ENCODE measurements at regions not wholly inside any gene's neighbourhood (a gene's known extent, or its start where the extent isn't known, plus 50 kb on each side); places are given as distances from the start of the nearest gene placed in this dataset.

DNA sequence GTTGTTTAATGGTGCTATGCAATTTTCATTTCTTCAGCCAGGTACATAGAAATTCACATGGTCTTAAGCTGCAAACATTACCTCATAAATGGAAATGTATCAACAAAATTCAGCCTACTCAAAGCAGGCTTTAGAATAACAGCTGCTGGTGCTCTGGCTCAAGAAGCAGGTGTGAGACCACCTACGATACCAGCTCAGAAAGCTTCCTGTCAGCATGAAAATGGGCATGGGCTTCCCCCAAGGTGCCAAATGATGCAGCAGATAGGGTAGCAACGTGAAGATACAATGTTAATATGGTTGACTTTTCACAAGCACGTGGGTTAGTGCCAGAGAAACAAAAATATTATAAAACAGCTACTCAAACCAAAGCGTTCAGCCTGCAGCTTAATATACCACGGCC, 343.4 kb upstream of the PRICKLE1 start:
- TF ChIP-seq, protein P1, sequence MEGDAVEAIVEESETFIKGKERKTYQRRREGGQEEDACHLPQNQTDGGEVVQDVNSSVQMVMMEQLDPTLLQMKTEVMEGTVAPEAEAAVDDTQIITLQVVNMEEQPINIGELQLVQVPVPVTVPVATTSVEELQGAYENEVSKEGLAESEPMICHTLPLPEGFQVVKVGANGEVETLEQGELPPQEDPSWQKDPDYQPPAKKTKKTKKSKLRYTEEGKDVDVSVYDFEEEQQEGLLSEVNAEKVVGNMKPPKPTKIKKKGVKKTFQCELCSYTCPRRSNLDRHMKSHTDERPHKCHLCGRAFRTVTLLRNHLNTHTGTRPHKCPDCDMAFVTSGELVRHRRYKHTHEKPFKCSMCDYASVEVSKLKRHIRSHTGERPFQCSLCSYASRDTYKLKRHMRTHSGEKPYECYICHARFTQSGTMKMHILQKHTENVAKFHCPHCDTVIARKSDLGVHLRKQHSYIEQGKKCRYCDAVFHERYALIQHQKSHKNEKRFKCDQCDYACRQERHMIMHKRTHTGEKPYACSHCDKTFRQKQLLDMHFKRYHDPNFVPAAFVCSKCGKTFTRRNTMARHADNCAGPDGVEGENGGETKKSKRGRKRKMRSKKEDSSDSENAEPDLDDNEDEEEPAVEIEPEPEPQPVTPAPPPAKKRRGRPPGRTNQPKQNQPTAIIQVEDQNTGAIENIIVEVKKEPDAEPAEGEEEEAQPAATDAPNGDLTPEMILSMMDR (conservative IDR thresholded peaks at IDR 0.05; ENCODE audit: low read depth, low read length) = no peak
- no peak for TF ChIP-seq EZH2 (IDR thresholded peaks at IDR 0.05; ENCODE audit: low read length, unreplicated experiment)
- TF ChIP-seq EZH2phosphoT487 (IDR thresholded peaks at IDR 0.05; ENCODE audit: borderline replicate concordance, low read length) = no peak

Data from PC-3 (cell line).